Retina (tissue), 1 donor: ENCODE measurements at regions not wholly inside any gene's neighbourhood (a gene's known extent, or its start where the extent isn't known, plus 50 kb on each side); places are given as distances from the start of the nearest gene placed in this dataset.
"Not testable (repeated sequence)": the region's sequence is repeated elsewhere in the genome, so short reads cannot be mapped to it uniquely, and the experiment has no call there.

ENCODE experiments used
- DNase-seq: peaks from one replicate; pipeline ENCODE4 v3.0.0-alpha.2; 2016

DNA sequence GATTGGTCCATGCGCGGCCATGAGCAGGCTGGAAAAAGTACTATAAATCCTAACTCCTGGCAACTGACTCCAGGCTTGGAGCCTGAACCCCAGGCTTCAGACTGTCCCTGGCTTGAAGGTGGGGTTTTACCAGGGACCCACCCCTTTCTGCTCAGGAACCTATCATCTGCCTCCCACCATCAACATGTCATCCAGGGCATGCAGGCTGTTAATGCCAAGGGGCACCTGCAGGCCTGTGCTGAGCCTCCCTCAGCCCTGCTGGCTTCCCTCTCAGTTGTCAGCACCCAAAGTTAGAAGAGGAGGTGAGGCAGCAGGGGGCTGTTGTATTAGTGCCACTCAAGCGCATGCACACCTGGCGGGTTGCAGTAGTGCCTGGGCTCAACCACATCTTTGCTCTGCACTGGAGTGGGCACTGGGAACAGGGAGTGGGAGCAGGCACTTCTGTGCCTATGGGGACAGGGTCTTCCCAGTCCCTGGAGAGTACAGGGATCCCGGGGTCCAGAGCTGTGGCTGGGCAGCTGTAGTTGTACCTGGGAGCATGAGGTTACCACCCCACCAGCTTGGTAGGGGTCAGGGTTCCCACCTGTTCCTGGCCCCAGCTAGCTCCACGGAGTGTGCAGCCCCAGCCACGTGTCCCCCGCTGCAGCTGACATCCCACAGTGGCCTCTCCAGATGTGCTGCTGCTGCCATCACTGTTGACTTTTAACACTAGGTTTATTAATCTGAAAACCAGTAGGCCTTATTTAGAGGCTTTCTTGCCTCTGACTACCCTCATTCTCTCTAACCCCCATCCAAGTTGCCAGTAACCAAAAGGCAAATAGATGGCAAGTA lies 306.2 kb upstream of the RIOK2 start:
- DNase-seq, result no peak

DNA sequence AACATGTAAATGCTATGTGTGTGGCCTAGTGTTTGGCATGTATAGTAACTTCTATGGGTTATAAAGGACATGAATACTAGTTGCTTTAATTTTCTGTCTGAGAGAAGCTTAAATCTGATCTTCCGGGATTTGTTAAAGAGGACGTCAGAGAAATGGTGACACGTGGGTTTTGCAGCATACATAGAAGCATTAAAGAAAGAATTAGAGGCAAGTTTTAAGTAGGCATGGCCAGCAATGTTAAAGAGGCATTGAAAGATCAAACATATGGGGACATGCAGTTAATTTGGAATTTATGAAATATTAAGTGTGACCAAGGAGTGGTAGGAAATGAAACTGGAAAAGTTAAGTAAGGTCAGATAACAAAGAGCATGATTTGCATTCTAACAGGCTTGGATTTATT lies 311.4 kb upstream of the RIOK2 start:
- no peak for DNase-seq

DNA sequence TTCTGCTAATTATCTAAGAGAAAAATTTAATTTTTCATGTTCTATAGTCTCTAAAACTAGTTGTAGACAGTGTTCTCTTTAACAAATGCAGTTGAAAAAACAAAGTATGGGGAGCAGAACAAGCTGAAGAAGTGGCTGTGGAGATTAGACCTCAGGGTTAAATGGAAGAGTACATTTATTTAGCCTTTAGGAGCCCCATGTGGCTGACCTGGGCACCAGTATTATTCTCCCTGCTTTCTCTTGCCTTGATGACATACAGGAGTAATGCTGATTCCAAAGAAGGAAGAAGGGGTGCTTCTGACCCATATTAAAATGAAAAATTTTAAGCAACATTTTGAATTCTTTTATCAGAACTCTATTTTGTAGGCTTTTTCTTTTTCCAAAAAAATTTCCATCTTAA lies 312.3 kb upstream of the RIOK2 start:
- no peak for DNase-seq

DNA sequence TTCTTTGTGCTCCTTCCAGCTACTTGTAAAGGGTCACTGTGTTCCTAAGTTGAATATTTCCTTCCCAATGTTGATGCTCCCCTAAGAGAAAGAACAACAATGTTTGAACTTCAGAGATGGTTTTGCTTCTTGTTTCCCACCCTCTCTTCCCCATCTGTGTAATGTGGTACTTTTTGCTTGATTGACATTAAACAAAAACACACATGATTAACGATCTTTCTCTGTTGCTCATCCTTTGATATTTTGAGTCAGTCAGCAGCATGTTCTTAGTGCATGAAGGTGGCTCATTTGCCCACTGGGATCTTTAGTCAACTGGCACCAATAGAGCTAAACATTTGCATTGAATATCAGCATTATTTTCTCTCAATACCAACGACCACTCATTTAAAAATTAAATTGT lies 313.0 kb upstream of the RIOK2 start:
- DNase-seq, result no peak

DNA sequence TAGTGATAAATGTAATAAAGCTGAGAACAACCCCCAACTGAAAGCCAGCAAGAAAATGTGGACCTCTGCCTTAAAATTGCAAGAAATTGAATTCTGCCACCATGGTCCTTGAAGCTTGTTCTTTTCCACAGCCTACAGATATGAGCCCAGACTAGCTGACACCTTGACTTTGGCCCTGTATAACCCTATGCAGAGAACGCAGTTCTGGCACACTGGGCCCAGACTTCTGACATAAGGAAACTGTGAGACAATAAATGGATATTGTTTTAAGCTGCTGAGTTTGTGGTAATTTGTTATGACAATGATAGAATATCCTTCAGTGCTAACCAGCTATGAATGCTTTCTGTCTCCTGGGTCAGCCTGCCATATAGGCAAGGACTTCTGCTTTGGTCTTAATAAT lies 315.6 kb upstream of the RIOK2 start:
- DNase-seq, result no peak

DNA sequence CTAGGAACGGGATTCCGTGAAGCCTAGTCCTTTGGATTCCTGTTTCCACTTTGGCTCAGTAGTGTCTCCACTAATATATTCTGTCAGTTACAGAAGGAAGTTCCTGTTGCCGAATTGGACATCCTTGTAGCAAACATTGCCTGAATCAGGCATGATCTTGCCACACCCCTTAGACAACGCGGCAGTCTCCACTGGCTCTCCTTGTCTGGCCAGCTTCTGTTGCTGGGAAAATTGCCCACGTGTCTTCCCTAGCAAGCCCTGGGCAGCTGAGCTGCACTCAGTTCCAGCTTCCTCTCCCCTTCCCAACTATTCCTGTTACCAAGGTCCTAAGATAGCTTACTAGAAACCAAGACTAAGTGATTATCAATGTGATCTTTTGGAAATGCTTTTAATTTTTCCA lies 316.6 kb upstream of the RIOK2 start:
- DNase-seq, result no peak

DNA sequence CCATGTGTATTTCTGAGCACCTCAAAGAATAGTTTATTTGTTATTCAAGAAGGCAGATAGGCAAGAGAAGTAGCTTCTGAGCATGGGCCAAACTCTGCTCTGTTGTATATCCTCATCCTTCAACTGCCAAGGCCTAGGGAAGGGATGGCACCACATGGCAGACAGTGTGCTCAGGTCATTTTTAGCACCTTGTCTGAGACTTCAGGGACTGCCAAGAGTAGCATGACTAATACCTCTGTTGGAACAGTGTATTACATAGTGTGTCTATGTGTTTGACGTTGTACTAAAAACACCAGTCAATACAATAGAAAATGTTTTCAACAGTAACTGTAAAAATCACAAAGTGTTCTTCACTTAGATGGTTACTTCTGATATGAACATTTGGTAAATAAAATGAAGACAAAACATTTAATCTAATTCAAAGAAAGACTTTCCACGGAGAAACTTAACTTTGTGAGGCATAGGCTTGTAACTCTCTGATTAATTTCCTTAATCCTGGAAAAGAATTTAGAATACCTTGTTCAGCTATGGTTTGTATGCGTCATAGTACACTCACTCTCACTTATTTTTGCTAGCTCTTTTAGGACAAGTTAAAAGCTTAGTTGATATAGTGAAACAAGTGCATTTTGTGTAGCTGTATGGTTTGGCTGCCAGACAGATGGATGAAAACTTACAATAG lies 318.4 kb upstream of the RIOK2 start:
- no peak for DNase-seq

DNA sequence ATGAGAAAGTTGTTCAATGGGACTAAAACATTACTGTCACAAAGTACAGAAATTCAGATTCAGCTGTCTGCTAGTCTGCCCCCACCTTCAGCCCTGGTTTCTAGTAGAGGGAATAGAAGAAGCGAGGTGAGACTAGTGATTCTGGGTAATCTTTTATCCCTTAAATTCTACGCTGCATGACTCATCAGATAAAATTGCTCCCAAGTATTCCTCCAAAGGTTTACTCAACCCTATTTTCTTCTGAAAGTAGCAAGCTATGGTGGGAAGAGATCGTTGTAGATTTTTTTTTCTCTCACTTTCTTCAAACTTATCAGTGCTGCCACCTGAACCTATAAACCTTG lies 318.9 kb upstream of the RIOK2 start:
- no peak for DNase-seq

DNA sequence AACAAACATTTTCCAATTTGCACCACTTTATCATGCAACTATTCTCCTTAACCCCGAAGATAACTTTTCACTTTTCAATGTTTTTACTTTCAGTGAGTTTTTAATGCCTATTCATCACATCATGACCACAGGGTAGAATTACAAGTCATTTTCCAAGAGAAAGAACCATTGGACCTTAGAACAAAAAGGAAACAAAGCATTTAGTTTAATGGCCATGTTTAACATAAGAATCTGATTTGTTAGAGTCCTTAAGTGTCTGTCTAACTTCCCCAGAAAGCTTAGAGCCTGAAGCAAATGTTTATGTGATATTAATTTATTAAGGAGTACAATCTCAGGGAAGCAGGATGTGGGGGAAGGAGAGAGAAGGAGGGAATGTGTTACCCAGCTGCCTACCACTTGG lies 325.8 kb upstream of the RIOK2 start:
- DNase-seq, result no peak

DNA sequence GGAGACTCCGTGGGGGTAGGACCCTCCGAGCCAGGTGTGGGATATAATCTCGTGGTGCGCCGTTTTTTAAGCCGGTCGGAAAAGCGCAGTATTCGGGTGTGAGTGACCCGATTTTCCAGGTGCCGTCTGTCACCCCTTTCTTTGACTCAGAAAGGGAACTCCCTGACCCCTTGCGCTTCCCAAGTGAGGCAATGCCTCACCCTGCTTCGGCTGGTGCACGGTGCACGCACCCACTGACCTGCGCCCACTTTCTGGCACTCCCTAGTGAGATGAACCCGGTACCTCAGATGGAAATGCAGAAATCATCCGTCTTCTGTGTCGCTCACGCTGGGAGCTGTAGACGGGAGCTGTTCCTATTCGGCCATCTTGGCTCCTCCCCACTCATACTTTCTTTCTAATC lies 336.5 kb upstream of the RIOK2 start:
- DNase-seq, result not testable (repeated sequence)

DNA sequence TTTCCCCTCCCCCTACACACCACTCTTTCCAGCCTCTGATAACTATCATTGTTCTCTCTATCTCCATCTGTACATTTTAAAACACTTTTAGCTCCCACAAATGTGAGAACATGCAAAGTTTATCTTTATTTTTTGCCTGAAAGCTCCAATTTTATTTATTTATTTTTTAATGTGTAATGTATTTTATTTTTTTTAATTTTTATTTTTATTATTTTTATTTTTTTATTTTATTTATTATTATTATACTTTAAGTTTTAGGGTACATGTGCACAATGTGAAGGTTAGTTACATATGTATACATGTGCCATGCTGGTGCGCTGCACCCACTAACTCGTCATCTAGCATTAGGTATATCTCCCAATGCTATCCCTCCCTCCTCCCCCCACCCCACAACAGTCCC lies 340.3 kb upstream of the RIOK2 start:
- DNase-seq, result not testable (repeated sequence)

DNA sequence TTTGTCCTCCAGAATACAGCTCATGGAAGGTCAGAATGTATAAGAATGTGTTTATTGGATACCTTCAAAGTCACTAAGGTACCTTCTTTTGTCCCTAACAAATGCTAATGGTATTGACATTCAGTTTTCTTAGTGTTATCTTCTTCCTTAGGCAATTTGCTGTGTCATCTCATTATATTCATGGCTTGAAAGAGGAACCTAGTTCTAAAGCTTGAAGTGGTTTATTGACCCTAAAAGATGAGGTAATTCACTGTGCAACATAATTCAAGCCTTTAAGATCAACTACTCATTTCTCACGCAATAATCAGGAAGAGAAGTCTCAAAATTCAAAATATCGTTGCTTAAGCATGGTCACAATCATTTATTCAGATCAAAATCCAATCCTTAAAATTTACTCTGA lies 342.7 kb upstream of the RIOK2 start:
- DNase-seq, result no peak

DNA sequence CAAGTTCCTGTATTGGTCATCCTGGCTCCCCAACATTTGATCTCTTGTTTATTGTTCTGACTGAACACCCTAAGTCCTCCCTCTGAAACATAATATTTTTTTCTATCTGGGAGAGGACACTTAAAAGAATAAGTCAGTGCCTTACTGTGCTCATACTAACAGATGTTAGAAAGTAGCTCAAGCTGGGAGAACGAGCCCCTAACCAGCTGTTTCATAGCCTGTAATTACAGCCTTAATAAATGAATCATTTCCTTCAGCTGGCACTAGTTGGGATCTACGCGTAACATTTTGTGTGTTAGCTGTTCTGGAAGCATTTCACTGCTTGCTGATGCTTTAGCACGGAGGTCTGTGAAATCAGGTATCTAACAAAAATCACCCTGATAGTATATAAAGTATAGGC lies 345.9 kb upstream of the RIOK2 start:
- DNase-seq, result no peak

DNA sequence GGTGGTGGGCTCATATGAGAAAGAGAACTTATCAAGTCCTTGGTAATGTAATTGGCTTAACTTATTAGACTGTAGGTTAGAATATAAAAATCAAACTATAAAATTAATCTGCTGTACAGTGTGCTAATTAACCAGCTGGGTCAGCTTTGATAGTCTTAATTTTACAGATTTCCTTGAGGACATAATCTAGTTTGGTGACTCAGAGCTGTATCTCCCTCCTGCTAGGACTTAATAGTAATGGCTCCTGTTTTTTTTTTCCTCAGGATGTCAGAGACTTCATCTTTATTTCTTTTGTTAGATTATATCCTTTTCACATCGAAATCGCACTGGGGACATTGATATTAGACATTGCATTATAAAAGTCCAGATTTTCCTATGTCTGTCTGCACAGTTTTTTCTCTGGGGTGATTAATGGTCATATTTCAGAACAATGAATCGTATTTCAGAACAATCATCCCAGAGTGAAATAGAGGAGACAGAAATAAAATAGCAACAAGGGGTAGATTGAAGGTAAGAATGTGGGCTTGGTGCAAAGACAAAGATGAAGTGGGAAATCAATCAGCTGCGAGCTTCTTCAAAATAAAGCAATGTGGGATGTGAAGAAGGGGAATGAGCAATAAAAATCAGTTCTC lies 346.4 kb upstream of the RIOK2 start:
- no peak for DNase-seq

DNA sequence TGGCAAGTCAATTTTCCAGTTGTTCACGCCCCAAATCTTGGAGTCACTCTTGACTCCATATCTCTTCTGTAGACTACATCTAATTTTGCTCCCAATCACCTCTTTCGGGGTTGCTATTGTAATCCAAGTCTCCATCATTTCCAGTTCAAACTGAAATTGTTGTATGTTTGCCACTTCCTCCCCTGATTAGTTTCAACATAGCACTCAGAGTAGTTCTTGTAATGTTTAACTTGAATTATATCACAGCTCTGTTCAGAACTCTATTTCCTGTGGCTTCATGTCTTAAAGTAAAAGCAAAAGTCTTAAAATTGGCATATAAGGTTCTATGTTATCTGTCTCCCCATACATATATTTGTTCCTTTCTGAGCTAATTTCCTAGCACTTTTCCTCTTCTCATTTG lies 348.5 kb upstream of the RIOK2 start:
- DNase-seq, result no peak

DNA sequence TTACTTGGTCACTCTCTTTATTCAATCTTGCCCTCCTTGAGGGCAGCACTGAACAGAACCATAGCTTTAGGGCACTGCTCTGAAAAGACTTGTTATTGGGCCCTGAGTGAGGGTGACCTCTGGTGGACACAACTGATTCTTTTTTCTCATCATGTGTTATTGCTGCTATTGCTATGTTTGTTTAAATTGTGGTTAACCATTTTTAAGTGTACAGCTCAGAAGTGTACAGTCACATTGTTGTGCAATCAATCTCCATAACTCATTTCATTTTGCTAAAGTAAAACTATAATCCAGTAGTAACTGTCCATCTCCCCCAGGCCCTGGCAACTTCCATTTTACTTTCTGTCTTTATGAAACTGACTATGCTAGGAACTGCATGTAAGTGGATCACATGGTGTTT lies 351.1 kb upstream of the RIOK2 start:
- DNase-seq, result no peak

DNA sequence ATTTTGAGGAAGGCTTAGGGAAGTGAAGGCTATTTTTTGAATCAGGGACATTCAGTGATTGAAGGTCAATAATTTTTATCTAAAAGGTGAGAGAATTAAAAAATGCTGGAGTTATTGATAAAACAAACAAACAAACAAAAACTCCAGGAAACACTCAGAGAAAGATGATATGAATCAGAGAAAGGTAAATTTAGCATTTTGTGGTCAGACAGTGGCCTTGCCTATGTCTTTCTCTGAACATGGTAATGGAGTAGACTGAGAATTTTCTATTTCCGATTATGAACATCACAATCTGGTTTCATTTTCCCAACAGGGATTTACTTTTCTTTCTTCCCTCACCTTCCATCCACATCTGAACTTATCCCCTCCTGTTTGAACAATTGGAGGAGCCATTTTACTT lies 353.6 kb upstream of the RIOK2 start:
- DNase-seq, result no peak

DNA sequence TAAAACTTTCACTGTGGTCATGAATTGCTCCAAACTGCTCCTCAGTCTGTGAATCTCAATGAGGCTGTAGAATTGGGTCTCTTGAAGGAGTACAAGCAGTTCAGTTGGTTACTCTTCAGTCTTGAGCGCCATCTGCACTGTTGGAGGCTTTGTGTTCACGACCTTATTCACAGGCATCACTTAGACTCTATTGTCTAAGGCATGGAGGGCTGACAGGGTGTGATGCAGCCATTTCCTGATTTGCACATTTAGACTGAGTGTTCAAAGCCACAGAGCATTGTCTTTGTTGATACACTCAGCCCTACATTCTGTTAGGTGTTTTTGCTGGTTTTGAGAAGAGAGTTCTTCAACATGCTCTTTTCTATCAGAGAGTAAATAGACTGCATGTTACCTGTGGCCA lies 355.9 kb upstream of the RIOK2 start:
- no peak for DNase-seq

DNA sequence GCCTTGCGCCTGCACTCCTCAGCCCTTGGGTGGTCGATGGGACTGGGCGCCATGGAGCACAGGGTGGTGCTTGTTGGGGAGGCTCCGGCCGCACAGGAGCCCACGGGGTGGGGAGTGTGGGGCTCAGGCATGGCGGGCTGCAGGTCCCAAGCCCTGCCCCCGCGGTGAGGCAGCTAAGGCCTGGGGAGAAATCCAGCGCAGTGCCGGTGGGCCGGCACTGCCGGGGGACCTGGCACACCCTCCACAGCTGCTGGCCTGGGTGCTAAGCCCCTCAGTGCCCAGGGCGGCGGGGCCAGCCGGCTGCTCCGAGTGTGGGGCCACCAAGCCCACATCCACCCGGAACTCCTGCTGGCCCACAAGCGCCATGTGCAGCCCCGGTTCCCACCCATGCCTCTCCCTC lies 358.8 kb upstream of the RIOK2 start:
- no peak for DNase-seq

DNA sequence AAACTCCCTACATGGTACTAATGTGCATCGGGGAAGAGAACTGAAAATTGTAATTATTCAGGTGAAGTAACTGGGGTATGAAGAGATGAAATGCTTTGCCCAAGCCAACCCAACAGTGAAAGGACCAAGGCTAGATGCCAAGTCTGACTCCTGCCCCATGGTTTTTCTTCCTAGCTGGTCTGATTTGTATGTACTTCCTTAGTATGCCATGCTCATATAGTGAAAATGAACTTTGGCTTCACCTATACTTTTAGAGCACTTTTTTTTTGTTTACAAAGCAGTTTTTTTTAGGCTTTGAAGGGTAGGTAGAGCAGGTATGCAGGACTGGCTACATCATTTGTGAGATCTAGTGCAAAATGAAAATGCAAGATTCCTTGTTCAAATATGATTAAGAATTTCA lies 359.4 kb upstream of the RIOK2 start:
- DNase-seq, result no peak

DNA sequence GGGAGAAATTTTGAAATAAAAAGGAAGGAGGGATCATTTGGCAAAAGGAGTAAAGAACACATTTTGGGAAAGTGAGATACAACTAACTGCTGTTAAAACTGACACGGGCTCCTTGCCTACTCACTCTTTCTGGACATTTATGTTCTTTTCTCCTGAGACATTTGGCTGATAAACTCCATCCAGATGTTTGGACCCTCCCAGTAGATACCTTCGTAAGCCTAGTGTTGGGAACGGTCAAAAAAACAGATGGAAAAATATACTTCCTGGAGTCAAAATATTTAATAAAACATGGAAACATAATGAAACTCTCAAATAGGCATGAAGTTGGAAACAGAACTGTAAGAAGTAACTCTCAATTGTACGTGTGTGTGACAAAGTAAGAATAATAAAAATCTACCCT lies 360.1 kb upstream of the RIOK2 start:
- DNase-seq, result no peak

DNA sequence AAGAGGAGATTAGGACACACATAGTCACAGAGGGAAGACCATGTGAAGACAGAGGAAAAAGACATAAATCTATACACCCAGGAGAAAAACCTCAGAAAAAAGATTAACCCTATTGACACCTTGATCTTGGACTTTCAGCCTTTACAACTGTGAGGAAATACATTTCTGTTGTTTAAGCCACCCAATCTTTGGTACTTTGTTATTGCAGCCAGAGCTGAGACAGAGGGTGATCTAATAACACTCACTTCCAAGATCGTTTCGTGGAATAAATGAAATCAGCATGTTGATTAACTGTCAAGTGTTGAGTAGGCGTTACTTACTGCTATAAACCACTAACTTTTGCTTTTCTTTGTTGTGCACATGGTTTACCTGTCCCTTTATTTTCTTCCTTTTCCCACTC lies 361.2 kb upstream of the RIOK2 start:
- no peak for DNase-seq

DNA sequence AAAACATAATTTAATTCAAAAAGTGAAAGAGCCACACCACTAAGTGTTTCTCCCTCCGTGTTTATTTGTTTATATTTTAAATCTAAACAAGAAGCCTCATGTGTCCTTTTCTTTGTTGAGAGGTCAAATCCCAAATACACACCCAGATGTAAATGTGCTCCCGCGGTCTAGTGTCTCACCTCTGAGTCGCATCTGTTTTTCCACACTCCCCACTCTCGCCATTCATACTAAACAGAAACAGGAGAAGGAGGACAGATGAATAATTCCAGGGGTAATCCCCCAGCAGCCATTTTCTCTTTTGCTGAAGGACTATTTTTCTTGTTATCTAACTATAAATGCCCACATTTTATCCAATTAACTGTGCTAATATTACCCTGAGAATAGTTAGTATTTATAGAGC lies 361.6 kb upstream of the RIOK2 start:
- DNase-seq, result no peak

DNA sequence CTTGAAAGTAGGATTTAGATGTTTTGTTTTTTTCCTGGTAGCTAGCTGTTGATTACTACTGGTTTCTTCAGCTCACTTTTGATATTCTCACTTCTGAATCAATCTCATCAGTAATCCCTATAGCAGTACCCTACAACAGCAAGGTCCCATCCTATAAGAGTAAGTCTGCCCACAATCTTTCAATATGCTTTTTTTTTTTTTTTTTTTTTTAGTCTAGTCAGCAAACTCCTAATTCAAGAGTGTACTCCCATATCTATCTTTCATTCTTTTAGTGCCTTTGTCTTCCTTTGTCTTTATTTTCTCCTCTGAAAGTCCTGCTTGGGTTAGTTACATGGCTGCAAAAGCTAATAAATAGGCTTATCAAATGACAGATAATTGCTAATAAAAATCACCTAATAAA lies 362.4 kb upstream of the RIOK2 start:
- no peak for DNase-seq
